ENCODE measurements at regions not wholly inside any gene's neighbourhood (a gene's known extent, or its start where the extent isn't known, plus 50 kb on each side); places are given as distances from the start of the nearest gene placed in this dataset.

GRCh38 chr3:59334585-59334984 is 284.8 kb upstream of the CFAP20DC start:
- TF ChIP-seq CTCF (IDR thresholded peaks at IDR 0.05 in 4 of 5, conservative IDR thresholded peaks at IDR 0.05 in 1 of 5), result no peak
- no peak for TF ChIP-seq POLR2A (IDR thresholded peaks at IDR 0.05)

Data from gastrocnemius medialis (tissue), 4 donors.